GM12873 (cell line): ENCODE measurements at regions not wholly inside any gene's neighbourhood (a gene's known extent, or its start where the extent isn't known, plus 50 kb on each side); places are given as distances from the start of the nearest gene placed in this dataset.

Source experiments
- CTCF ChIP-seq: IDR thresholded peaks from 2 replicates; pipeline ENCODE4 v1.5.1; 2012; ENCODE audit warnings: low read depth, mild to moderate bottlenecking, moderate library complexity, low read length, control low read depth; ENCODE audit not compliant: insufficient read depth; ENCODE audit errors: missing control alignments

- no peak for TF ChIP-seq CTCF
Measured at GRCh38 chr4:64584125-64584524, 174.9 kb upstream of the TECRL start.

DNA sequence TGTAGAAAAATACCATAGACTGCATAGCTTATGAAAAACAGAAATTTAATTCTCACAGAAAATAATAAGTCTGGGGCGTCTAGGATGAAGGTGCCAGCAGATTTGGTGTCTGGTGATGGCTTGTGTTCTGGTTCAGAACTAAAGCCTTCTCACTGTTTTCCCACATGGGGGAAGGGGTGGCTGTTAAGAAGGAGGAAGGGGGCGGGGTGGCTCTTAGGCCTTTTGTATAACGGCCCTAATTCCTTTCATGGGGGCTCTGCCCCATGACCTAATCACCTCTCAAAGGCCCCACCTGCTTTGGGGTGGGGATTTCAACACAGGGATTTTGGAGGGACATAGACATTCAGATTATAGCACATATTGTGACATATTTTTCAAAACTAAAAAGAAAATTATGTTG, 173.2 kb upstream of the TECRL start:
- no peak for TF ChIP-seq CTCF

DNA sequence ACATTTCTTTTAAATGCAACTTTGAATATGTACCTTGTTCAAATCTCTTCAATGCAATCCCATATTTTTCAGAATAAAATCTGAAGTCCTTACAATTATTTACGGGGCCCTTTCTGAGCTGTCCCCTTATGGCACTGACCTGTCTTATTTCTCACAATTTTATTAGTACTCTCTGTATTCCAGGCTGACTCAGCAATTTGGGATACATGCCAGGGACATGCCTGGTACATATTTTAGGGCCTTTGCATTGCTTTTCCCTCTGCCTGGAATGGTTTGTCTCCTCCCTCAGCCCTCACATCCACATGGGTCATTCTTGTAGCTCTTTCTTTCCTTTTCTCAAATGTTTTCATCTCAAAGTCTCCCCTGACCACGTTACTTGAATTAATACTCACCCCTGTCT, 172.2 kb upstream of the TECRL start:
- TF ChIP-seq CTCF = no peak

DNA sequence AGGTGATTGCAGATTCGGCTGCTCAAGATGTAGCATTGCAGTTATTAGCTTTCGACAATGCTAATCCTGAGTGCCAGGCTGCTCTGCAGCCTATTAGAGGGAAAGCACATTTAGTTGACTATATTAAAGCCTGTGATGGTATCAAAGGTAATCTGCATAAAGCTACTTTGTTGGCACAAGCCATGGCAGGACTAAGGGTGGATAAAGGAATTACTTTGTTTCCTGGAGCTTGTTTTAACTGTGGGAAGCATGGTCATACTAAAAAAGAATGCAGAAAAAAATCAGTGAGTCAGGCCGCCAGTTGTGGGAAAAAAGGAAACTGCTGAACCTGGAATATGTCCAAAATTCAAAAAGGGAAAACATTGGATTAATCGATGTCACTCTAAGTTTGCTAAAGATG, 154.9 kb upstream of the TECRL start:
- TF ChIP-seq CTCF = no peak

DNA sequence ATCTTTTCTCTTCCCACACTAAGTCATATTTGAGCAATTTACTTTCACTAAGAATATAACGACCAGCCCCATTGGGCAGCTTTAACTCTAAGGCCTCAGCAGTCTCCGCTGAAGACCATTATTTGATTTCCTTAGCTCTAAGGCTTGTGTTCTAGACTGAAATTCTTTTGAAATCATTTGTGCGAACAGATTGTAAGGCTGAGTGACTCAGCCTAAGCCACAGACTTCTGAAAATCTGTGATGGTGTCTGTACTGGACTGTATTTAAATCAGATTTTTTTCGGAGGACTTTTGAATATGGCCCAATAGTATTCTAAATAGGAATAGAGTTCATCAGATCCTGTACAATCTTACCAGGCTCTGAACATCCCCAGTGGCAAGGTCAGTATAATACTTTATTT, 150.3 kb upstream of the TECRL start:
- TF ChIP-seq CTCF = no peak

- TF ChIP-seq CTCF = no peak
Measured at GRCh38 chr4:64551125-64551524, 141.9 kb upstream of the TECRL start.

- no peak for TF ChIP-seq CTCF
Measured at GRCh38 chr4:64545593-64545992, 136.3 kb upstream of the TECRL start.
